Globus pallidus (tissue), 1 donor: ENCODE measurements at regions not wholly inside any gene's neighbourhood (a gene's known extent, or its start where the extent isn't known, plus 50 kb on each side); places are given as distances from the start of the nearest gene placed in this dataset.

Source experiments
- DNase-seq: peaks from one replicate; pipeline ENCODE4 v3.0.0-alpha.2; 2015; ENCODE audit warnings: low spot score

GRCh38 chr16:51971184-51971583 lies 575.8 kb downstream of the TOX3 start:
- no peak for DNase-seq

GRCh38 chr16:51968749-51969148 lies 578.2 kb downstream of the TOX3 start:
- DNase-seq: no peak

DNA sequence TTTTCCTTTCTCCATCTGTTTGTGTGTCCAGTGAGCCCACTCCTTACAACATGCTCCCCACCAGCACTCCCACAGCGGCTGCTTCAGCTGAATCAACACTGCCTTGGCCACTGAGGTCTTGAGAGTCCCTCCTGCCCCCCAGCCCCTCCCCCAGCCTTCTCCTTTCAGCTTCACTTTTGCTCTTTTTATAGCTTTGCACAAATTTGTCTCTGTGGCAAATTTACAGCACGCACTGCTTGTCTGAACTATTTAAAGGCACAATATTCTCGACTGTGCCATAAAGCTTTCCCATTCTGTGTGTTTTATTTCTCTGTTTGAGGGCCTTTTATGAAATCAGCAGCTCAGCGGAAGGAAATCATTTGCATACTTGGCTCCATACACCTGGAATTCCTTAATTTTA lies 579.3 kb downstream of the TOX3 start:
- no peak for DNase-seq

DNA sequence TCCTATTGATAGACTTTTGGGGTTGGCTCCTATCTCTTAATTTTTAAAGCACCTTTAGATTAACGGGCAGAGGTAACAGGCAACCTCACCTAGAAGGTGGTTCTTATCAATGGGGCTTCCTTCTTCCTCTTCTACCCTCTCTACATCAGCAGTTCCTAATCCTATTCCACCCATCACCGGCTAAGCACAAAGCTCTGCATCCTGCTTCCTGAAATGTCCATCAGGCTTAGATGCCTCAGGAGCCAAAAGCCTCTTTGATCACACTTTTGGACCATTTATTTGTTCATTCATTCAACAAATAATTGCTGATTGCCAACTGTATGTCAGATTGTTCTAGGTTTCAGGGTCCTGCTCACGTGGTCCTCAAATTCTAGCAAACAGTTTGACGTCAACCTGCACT lies 586.0 kb downstream of the TOX3 start:
- DNase-seq: no peak

DNA sequence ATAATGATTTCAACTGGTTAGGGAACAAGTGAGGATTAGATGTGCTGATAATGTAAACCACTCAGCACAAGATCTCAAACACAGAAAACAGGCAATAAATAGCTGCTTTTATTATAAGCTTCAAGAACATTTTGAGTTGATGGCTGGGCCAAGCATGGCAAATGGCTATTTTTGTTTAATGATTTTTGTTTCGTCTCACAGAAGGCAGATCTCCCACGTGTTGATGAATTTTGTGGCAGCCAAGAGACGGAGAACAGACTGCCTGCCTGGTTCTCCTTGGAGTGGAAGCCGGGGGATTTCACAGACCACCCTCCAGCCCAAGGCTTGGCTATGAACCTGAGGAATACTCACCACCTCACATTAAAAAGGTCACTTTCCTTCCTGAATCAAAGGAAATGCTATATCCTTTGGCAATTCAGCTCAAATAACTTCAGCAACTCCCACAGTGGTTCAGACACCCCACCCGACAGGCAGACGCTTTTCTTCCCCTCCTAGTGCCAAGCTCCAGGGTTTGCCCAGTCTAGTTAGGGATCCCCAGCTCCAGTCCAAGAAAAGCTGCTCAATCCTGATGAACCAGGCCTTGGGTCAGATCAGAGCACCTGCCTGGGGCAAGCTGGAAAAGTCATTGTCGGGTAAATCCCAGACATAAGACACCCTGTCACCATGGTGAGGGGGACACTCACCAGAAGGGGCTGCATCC lies 593.5 kb downstream of the TOX3 start:
- DNase-seq: no peak

DNA sequence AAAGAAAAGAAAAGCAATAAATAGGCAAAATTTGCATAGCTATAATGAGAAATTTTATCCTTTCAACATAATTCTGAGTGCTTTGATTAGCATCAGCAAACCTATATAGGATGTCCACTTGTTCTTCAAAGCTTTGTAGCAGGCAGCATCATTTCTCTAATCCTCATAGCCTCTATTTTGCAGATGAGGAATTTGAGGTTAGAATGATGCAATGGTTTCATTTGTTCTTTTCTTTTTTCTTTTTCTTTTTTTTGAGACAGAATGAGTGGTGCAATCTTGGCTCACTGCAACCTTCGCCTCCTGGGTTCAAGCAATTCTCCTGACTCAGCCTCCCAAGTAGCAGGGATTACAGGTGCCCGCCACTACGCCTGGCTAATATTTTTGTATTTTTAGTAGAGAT lies 594.4 kb downstream of the TOX3 start:
- no peak for DNase-seq

DNA sequence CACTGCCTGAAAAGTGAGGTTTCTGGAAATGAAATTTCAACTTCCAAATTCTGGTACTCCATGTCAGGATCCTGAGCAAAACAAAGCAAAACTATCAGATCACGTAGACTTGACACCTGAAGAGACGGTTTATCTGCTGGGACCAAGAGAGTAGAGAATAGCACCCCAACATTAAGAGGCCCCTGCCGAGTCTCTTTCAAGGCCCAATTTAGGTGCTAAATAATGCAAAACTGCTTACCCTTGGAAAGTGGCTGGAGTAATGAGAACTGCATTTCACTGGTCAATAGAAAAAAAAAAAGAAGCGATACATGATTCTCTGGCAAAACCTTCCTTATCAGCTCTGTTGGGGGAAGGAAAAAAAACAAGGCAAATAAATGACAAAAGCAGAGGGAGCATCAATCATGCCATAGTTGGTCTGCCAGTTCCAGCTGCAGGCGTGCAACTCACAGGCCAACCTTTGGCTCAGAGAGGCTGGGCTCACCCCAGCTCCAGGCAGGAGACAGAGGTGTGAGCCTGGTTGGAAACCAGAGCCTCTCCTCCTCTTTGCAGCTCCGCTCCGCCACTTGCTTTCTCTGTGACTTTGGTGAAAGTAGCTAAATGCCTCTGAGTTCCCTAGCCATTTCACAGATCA lies 595.2 kb downstream of the TOX3 start:
- DNase-seq: no peak

DNA sequence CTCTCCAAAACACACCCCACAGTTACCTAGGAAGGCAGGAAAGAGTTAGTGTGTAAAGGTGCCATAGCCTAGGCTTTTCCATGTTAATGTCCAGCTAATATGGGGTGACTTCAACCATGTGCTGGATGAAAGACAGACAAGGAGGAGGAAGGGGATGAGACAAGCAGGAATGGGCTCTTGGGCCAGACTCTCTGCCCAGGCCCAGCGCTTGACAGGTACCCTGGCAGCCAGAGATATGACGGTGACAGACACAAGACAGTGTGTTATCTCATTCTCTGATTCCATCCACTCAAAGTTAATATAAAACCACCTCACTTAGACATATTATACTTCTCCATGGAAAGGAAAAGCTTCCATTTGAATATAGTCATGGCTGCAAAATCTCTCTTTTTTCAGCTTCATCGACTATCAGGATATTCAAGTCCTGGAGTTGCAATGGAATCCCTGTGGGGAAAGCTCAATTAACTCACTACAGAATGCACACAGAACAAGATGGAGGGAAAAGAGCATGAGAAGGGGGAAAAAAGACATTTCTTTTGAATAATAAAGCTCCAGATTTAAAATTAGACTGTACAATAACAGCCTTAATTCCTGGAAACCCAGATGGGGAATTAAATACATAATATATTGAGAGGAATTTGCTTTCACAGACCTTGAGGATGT lies 596.7 kb downstream of the TOX3 start:
- no peak for DNase-seq

- no peak for DNase-seq
Observed at GRCh38 chr16:51949282-51949681, 597.7 kb downstream of the TOX3 start.

DNA sequence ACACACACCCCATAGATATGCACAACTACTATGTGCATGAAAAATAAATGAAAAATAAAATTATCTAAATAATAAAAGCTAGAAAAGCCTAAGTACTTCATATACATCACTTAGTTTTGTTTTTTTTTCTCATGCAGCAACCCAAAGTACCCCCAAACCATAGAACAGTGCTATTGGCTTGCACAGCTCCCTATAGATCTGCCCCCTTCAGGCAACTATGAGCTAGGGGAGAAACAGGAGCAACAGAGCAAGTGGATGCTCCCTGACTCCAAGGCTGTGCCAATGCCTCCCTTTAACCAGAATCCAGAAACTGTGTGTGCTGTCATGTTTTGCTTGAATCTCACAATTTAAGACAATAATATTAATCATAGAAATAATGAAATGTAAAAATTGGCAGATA lies 605.5 kb downstream of the TOX3 start:
- no peak for DNase-seq

GRCh38 chr16:51940183-51940582 lies 606.8 kb downstream of the TOX3 start:
- no peak for DNase-seq

DNA sequence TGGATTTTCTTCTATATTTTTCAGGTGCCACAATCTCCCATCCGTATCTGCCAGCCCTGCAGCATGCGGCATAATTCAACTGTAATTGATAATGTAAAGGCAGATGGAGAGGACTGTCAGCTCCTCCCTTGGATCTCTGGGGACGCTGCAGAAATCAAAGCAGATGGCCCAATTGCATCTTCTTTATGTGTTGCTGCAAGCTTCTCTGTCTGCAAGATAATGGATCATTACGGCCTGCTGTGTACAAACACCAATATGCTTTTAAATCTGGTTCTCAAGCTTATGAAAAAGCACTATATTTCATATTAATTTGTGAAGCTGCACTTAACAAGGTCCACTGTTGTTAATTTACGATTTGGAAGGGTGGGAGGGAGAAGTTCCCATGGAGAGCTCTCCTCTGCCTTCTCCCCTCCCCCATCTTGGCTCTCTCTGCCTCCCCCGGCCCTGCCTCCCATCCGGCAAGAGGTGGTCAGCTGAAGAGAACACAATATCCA lies 607.5 kb downstream of the TOX3 start:
- DNase-seq: no peak

DNA sequence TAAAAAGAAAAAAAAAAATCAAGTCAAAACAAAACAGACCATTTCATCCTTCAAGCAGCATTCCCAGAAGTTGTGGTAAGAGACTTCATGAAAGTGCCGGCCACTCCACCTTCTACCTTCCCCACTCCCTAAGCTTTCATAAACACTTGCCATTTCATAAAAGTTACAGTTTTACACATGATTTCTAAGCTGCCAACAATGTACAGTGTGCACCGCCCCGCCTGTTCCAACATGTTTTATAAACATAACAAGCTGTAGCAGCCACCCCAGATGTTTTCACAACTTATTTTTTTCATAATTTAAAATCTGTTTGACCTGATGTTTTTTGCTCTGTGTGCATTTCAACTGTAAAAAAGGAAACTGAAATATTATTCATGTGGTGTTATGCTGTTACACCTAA lies 608.1 kb downstream of the TOX3 start:
- DNase-seq: no peak

DNA sequence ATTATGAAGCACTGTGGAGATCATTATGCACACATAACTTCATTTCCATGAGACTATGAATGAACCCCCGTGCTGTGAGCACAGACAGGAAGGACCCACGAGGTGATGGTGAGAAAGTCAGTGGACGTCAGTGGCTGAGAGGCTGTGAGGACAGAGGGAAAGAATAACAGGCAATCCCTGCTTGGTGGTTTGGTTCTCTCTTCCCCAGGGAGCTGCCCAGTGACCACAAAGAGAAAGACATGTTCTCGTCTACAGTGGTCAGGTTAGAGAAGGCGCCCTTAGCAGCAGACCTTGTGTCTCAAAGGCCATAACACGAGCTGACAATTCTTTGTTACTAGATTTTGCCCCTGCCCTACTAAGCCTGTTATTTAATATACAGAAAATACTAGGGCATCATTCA lies 609.2 kb downstream of the TOX3 start:
- DNase-seq: no peak

DNA sequence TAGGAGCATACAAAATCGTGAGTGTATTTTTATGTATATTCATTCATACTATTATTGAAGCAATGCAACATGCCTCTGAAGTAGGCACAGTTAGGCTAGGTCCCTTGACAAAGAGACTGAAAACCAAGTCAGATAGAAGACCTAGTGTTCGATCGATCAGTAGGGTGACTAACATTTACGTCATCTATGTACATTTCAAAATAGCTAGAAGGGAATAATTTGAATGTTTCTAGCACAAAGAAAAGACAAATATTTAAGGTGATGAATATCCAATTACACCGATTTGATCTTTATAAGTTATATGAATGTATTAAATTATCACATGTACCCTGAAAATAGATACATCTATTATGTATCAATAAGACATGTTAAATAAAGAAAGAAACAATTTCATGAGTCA lies 610.1 kb downstream of the TOX3 start:
- DNase-seq: no peak

- no peak for DNase-seq
Observed at GRCh38 chr16:51932317-51932716, 614.6 kb downstream of the TOX3 start.

DNA sequence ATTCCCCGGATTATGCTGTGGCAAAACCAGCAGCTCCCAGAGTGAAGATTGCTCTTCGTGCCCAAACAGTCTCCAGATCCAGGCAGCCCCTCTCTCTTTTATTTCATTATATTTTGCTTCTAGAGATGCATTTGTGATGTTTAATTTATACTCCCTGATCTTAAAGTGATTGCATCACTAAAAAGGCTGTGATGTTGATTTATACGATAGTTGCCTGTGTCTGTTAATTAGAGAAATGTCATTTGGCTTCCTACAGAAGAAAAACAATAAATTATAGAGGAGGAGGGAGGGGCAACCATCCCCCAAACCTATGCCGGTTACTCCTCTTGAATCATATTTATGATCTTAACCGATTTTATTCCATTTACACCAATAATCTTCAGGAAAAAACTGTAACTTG lies 615.3 kb downstream of the TOX3 start:
- DNase-seq: no peak

DNA sequence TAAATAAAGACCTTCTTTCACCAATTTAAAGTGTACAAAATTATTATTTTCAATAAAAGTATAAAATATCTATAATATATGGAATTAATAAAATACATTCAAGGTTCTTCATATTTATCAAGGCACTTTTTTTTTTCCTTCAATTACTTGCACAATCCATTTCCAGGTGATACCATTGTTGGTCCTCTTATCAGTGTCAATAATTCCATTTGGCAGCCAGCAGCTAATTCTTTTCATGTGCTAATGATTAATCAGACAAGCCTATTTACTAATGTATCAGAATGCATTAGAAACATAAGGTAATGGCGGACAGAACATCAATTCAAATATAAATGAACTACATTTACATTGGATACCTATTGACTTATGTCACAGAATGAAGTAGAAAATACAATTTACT lies 622.2 kb downstream of the TOX3 start:
- no peak for DNase-seq

- DNase-seq: no peak
Observed at GRCh38 chr16:51922476-51922875, 624.5 kb downstream of the TOX3 start.

DNA sequence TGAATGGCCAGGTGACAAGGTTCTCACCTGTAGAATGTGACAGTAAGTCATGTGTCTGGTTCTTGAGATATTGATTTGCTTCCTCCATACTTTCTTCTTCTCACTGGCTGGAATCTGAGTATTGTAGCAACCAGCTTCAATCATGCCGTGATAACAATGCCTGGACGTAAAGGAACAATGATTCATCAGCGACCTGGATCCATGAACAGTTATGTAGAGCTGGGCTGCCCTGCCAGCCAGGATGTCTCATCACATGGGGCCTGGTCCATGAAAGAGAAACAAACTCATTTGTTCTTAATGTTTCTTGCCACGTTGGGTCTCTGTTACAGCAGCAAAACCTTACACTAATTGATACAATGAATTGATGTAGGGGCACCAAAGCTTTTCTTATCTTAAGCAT lies 627.2 kb downstream of the TOX3 start:
- DNase-seq: no peak

- DNase-seq: no peak
Observed at GRCh38 chr16:51916814-51917213, 630.1 kb downstream of the TOX3 start.

DNA sequence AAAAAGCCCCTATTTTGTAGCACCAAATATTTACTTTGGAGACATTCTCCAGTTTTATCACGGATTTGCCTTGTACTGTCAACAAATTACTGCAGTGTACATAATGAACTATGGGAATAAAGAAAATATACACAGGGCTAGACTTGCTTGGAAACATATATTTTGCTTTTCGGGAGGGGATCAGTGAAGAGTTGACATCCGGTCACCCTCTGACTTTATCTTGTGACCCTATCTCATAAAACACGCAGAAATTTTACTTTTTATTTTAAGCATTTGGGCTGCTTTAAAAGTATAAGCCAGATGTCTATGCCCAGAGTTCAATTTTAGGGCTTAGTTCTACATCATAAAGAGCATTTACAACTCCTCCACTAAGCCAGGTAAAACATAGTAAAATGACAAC lies 630.7 kb downstream of the TOX3 start:
- no peak for DNase-seq

GRCh38 chr16:51907680-51908079 lies 639.3 kb downstream of the TOX3 start:
- no peak for DNase-seq
